OCI-LY3 (cell line): ENCODE measurements at regions not wholly inside any gene's neighbourhood (a gene's known extent, or its start where the extent isn't known, plus 50 kb on each side); places are given as distances from the start of the nearest gene placed in this dataset.

Experiments
- CTCF ChIP-seq: fragments of 200-600, 300-600 bp; sonication (generic); IDR thresholded peaks from 2 replicates; pipeline ENCODE4 v1.5.1; 2014; ENCODE audit warnings: antibody characterized with exemption, low read length, low read depth
- EZH2phosphoT487 ChIP-seq: fragments of 200-600 bp; shearing (Covaris generic); IDR thresholded peaks from 2 replicates; pipeline ENCODE4 v1.6.1; 2018; ENCODE audit warnings: antibody characterized with exemption, mixed run types, low read depth

GRCh38 chr17:79216391-79216790 is 141.8 kb downstream of the ENGASE start:
- no peak for TF ChIP-seq CTCF
- no peak for TF ChIP-seq EZH2phosphoT487
